ENCODE measurements at regions not wholly inside any gene's neighbourhood (a gene's known extent, or its start where the extent isn't known, plus 50 kb on each side); places are given as distances from the start of the nearest gene placed in this dataset.

DNA sequence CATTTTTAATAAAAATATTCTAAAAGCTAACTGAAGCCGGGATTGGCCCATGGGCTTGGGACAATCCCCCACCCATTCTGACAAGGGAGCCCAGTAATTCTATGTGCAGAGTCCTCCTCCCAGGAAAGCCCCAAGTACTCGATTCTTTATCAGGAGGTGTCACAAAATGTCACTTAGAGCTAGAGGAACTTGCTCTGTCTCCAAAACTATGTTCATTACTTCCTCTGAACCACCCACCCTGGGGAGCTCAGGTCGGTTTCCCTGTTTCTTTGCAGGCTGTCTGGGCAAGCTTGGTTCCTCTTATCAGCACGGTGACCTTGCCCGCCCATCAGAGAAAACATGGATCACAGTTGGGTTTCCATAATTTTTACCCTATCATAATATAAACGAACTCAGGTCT lies 430.6 kb upstream of the ID2 start:
- no peak overlapping the region for H3K4me2 ChIP-seq (ENCODE audit: low read length)

DNA sequence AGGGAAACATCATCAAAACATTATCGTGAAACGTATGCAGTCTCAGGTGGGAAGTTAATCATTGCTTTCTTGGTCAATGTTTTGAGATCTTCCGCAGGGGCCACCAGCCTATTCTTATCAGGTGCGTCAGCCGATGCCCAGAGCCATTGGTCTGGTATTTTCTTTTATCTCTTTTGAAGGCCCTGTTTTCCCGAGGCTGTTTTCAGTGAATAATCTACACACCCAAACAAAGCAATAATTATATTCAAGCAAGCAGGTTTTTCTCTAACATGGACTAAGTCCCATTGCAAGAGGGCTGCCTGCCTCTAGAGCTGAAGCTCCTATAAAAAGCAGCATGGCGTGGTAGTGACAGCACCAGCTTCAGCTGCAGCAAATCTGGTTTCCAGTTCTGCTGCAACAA lies 430.0 kb upstream of the ID2 start:
- no peak overlapping the region for H2BK12ac ChIP-seq (ENCODE audit: low read length)
- H2AK5ac ChIP-seq (ENCODE audit: low read length) = no peak overlapping the region
- H3K36me3 ChIP-seq (ENCODE audit: control insufficient read depth in 1 of 2, insufficient read depth in 2 of 2, low read length in 2 of 2) = no peaks in the 10 kb centered on the region
- no peak overlapping the region for H3K4me3 ChIP-seq (ENCODE audit: low read depth, low read length)
- H4K12ac ChIP-seq (ENCODE audit: low read depth, low read length) = no peak overlapping the region
- no peak overlapping the region for H3K4ac ChIP-seq (ENCODE audit: low read depth, low read length)
- no peak overlapping the region for H4K91ac ChIP-seq (ENCODE audit: low read depth, low read length)
- H3K9ac ChIP-seq (ENCODE audit: low read length) = no peak overlapping the region
- H3K18ac ChIP-seq (ENCODE audit: low read length) = no peak overlapping the region
- no peak overlapping the region for H3K23ac ChIP-seq (ENCODE audit: low read length)
- no peak overlapping the region for H2BK120ac ChIP-seq (ENCODE audit: insufficient read depth, low read length, poor library complexity)
- H3K79me2 ChIP-seq (ENCODE audit: control insufficient read depth, insufficient read depth, low read length, poor library complexity) = no peaks in the 10 kb centered on the region
- no peak overlapping the region for H3K27ac ChIP-seq (ENCODE audit: low read depth, low read length)
- peaks cover 12% of the 10 kb centered on the region for H3K9me3 ChIP-seq (ENCODE audit: insufficient read depth, low read depth, low read length)
- no peak overlapping the region for H3K4me2 ChIP-seq (ENCODE audit: low read length)
- WGBS (ENCODE audit: extremely low coverage, insufficient coverage, insufficient read length) = no CpG with 5 or more reads among the region's 7 CpGs
- H2BK5ac ChIP-seq (ENCODE audit: low read depth, low read length, poor library complexity) = no peak overlapping the region
- no peak overlapping the region for H3K14ac ChIP-seq (ENCODE audit: low read length)
- DNase-seq = peak in 1 of 2 donors; percentile 13
- no peaks in the 10 kb centered on the region for H3K79me1 ChIP-seq (ENCODE audit: low read length)
- no peak overlapping the region for H4K8ac ChIP-seq (ENCODE audit: low read depth, low read length)
- H3K27me3 ChIP-seq (ENCODE audit: insufficient read depth, low read length) = no peaks in the 10 kb centered on the region
- H3K4me1 ChIP-seq (ENCODE audit: control insufficient read depth in 1 of 2, insufficient read depth in 2 of 2, low read length in 2 of 2) = no peaks in the 10 kb centered on the region
- H2AFZ ChIP-seq (ENCODE audit: insufficient read depth, low read length, poor library complexity) = no peak overlapping the region

More for the DNA sequence above, 430.6 kb upstream of the ID2 start:
- H3K18ac ChIP-seq (ENCODE audit: low read length) = no peak overlapping the region
- H3K79me2 ChIP-seq (ENCODE audit: control insufficient read depth, insufficient read depth, low read length, poor library complexity) = no peaks in the 10 kb centered on the region
- no peaks in the 10 kb centered on the region for H3K36me3 ChIP-seq (ENCODE audit: control insufficient read depth in 1 of 2, insufficient read depth in 2 of 2, low read length in 2 of 2)
- H2BK5ac ChIP-seq (ENCODE audit: low read depth, low read length, poor library complexity) = no peak overlapping the region
- no peak overlapping the region for H2AFZ ChIP-seq (ENCODE audit: insufficient read depth, low read length, poor library complexity)
- no peak overlapping the region for H3K14ac ChIP-seq (ENCODE audit: low read length)
- no peak overlapping the region for H4K8ac ChIP-seq (ENCODE audit: low read depth, low read length)
- H3K79me1 ChIP-seq (ENCODE audit: low read length) = no peaks in the 10 kb centered on the region
- H3K9ac ChIP-seq (ENCODE audit: low read length) = no peak overlapping the region
- no peak overlapping the region for H3K23ac ChIP-seq (ENCODE audit: low read length)
- no peak for DNase-seq
- no peaks in the 10 kb centered on the region for H3K27me3 ChIP-seq (ENCODE audit: insufficient read depth, low read length)
- no peak overlapping the region for H4K91ac ChIP-seq (ENCODE audit: low read depth, low read length)
- H4K12ac ChIP-seq (ENCODE audit: low read depth, low read length) = no peak overlapping the region
- no peak overlapping the region for H2AK5ac ChIP-seq (ENCODE audit: low read length)
- H2BK12ac ChIP-seq (ENCODE audit: low read length) = no peak overlapping the region
- no peak overlapping the region for H3K27ac ChIP-seq (ENCODE audit: low read depth, low read length)
- no peak overlapping the region for H2BK120ac ChIP-seq (ENCODE audit: insufficient read depth, low read length, poor library complexity)
- H3K4ac ChIP-seq (ENCODE audit: low read depth, low read length) = no peak overlapping the region
- no CpG with 5 or more reads among the region's 6 CpGs for WGBS (ENCODE audit: extremely low coverage, insufficient coverage, insufficient read length)
- no peaks in the 10 kb centered on the region for H3K4me1 ChIP-seq (ENCODE audit: control insufficient read depth in 1 of 2, insufficient read depth in 2 of 2, low read length in 2 of 2)
- no peak overlapping the region for H3K4me3 ChIP-seq (ENCODE audit: low read depth, low read length)
- H3K9me3 ChIP-seq (ENCODE audit: insufficient read depth, low read depth, low read length) = peaks cover 13% of the 10 kb centered on the region

- H2AK5ac ChIP-seq (ENCODE audit: low read length) = no peak overlapping the region
- no peak overlapping the region for H2BK12ac ChIP-seq (ENCODE audit: low read length)
- 100% methylated on average over 1 of the region's 10 CpGs for WGBS (ENCODE audit: extremely low coverage, insufficient coverage, insufficient read length)
- no peak overlapping the region for H3K14ac ChIP-seq (ENCODE audit: low read length)
- no peak overlapping the region for H4K12ac ChIP-seq (ENCODE audit: low read depth, low read length)
- no peaks in the 10 kb centered on the region for H3K79me2 ChIP-seq (ENCODE audit: control insufficient read depth, insufficient read depth, low read length, poor library complexity)
- H3K4me1 ChIP-seq (ENCODE audit: control insufficient read depth in 1 of 2, insufficient read depth in 2 of 2, low read length in 2 of 2) = no peaks in the 10 kb centered on the region
- H3K79me1 ChIP-seq (ENCODE audit: low read length) = no peaks in the 10 kb centered on the region
- no peak overlapping the region for H2BK5ac ChIP-seq (ENCODE audit: low read depth, low read length, poor library complexity)
- H3K27me3 ChIP-seq (ENCODE audit: insufficient read depth, low read length) = no peaks in the 10 kb centered on the region
- H3K36me3 ChIP-seq (ENCODE audit: control insufficient read depth in 1 of 2, insufficient read depth in 2 of 2, low read length in 2 of 2) = no peaks in the 10 kb centered on the region
- no peak overlapping the region for H3K4ac ChIP-seq (ENCODE audit: low read depth, low read length)
- no peak overlapping the region for H3K23ac ChIP-seq (ENCODE audit: low read length)
- no peak overlapping the region for H3K4me3 ChIP-seq (ENCODE audit: low read depth, low read length)
- no peak overlapping the region for H3K18ac ChIP-seq (ENCODE audit: low read length)
- peaks cover 10% of the 10 kb centered on the region for H3K9me3 ChIP-seq (ENCODE audit: insufficient read depth, low read depth, low read length)
- H2BK120ac ChIP-seq (ENCODE audit: insufficient read depth, low read length, poor library complexity) = no peak overlapping the region
- no peak overlapping the region for H3K27ac ChIP-seq (ENCODE audit: low read depth, low read length)
- no peak overlapping the region for H2AFZ ChIP-seq (ENCODE audit: insufficient read depth, low read length, poor library complexity)
- H3K9ac ChIP-seq (ENCODE audit: low read length) = no peak overlapping the region
- peak in 1 of 2 donors; percentile 23 for DNase-seq
- H3K4me2 ChIP-seq (ENCODE audit: low read length) = no peak overlapping the region
- H4K91ac ChIP-seq (ENCODE audit: low read depth, low read length) = no peak overlapping the region
- H4K8ac ChIP-seq (ENCODE audit: low read depth, low read length) = no peak overlapping the region
Measured at GRCh38 chr2:8252997-8253694, 428.7 kb upstream of the ID2 start.

DNA sequence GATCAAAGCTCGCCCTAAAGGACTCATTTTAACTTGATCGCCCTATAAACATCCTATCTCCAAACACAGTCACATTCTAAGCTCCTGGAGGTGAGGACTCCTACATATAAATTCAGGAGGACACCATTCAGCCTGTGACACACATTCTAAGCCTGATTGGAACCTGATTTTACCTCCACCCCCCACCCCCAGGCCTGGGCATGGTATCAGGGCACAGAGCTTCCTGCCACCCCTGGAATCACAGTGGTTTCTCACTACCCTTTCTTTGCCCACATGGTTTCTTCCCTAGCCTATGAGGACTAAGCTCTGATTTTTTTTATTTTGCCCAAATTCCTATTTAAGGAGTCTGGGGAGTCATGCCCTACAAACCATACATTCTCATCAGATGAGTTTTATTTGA lies 428.1 kb upstream of the ID2 start:
- Histone ChIP-seq H3K4me3 (ENCODE audit: low read depth, low read length) (no peak overlapping the region), H2BK120ac (ENCODE audit: insufficient read depth, low read length, poor library complexity) (no peak overlapping the region), H3K9ac (ENCODE audit: low read length) (no peak overlapping the region), H3K18ac (ENCODE audit: low read length) (no peak overlapping the region), H3K4me2 (ENCODE audit: low read length) (no peak overlapping the region), H3K79me2 (ENCODE audit: control insufficient read depth, insufficient read depth, low read length, poor library complexity) (no peaks in the 10 kb centered on the region), H4K12ac (ENCODE audit: low read depth, low read length) (no peak overlapping the region), H3K4ac (ENCODE audit: low read depth, low read length) (no peak overlapping the region), H3K14ac (ENCODE audit: low read length) (no peak overlapping the region), H3K4me1 (ENCODE audit: control insufficient read depth in 1 of 2, insufficient read depth in 2 of 2, low read length in 2 of 2) (no peaks in the 10 kb centered on the region), H4K91ac (ENCODE audit: low read depth, low read length) (no peak overlapping the region), H2AK5ac (ENCODE audit: low read length) (no peak overlapping the region), H3K9me3 (ENCODE audit: insufficient read depth, low read depth, low read length) (peaks cover 10% of the 10 kb centered on the region), H3K36me3 (ENCODE audit: control insufficient read depth in 1 of 2, insufficient read depth in 2 of 2, low read length in 2 of 2) (no peaks in the 10 kb centered on the region), H2BK12ac (ENCODE audit: low read length) (no peak overlapping the region), H2AFZ (ENCODE audit: insufficient read depth, low read length, poor library complexity) (no peak overlapping the region), H4K8ac (ENCODE audit: low read depth, low read length) (no peak overlapping the region), H3K23ac (ENCODE audit: low read length) (no peak overlapping the region), H2BK5ac (ENCODE audit: low read depth, low read length, poor library complexity) (no peak overlapping the region), H3K79me1 (ENCODE audit: low read length) (no peaks in the 10 kb centered on the region), H3K27ac (ENCODE audit: low read depth, low read length) (no peak overlapping the region), H3K27me3 (ENCODE audit: insufficient read depth, low read length) (no peaks in the 10 kb centered on the region)
- DNase-seq = no peak
- WGBS (ENCODE audit: extremely low coverage, insufficient coverage, insufficient read length) = no CpG with 5 or more reads among the region's 2 CpGs

Data from trophoblast cell (in vitro differentiated cells and primary cell).